ENCODE measurements at regions not wholly inside any gene's neighbourhood (a gene's known extent, or its start where the extent isn't known, plus 50 kb on each side); places are given as distances from the start of the nearest gene placed in this dataset.

DNA sequence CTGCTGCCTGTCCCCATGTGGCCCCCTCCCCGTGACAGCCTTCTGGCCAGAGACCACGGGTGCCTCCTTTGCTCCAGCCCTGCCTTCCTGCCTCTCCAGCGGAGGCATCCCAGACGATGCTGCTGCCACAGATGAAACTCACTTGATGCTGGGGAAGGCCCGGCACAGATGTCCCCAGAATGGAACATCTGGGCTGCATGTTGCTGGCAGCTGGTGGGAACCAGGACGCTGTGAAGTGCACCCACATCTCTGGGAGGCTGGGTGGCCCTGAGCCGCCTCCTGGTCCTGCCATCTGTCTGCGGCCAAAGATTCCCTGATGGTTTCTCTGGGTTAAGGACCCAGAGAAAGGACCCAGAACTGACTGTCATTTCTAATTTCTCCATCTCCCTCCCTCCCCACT, 51.9 kb upstream of the PTPRS start:
- DNase-seq (ENCODE audit: low read depth): no peak
- TF ChIP-seq, protein P1, sequence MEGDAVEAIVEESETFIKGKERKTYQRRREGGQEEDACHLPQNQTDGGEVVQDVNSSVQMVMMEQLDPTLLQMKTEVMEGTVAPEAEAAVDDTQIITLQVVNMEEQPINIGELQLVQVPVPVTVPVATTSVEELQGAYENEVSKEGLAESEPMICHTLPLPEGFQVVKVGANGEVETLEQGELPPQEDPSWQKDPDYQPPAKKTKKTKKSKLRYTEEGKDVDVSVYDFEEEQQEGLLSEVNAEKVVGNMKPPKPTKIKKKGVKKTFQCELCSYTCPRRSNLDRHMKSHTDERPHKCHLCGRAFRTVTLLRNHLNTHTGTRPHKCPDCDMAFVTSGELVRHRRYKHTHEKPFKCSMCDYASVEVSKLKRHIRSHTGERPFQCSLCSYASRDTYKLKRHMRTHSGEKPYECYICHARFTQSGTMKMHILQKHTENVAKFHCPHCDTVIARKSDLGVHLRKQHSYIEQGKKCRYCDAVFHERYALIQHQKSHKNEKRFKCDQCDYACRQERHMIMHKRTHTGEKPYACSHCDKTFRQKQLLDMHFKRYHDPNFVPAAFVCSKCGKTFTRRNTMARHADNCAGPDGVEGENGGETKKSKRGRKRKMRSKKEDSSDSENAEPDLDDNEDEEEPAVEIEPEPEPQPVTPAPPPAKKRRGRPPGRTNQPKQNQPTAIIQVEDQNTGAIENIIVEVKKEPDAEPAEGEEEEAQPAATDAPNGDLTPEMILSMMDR (IDR thresholded peaks at IDR 0.05; ENCODE audit: insufficient read depth, low read length): no peak
- H3K4me3 ChIP-seq (ENCODE audit: low read depth, low read length): no peak overlapping the region

GRCh38 chr19:5393088-5393487, 52.5 kb upstream of the PTPRS start:
- no peak overlapping the region for H3K4me3 ChIP-seq (ENCODE audit: low read depth, low read length)

DNA sequence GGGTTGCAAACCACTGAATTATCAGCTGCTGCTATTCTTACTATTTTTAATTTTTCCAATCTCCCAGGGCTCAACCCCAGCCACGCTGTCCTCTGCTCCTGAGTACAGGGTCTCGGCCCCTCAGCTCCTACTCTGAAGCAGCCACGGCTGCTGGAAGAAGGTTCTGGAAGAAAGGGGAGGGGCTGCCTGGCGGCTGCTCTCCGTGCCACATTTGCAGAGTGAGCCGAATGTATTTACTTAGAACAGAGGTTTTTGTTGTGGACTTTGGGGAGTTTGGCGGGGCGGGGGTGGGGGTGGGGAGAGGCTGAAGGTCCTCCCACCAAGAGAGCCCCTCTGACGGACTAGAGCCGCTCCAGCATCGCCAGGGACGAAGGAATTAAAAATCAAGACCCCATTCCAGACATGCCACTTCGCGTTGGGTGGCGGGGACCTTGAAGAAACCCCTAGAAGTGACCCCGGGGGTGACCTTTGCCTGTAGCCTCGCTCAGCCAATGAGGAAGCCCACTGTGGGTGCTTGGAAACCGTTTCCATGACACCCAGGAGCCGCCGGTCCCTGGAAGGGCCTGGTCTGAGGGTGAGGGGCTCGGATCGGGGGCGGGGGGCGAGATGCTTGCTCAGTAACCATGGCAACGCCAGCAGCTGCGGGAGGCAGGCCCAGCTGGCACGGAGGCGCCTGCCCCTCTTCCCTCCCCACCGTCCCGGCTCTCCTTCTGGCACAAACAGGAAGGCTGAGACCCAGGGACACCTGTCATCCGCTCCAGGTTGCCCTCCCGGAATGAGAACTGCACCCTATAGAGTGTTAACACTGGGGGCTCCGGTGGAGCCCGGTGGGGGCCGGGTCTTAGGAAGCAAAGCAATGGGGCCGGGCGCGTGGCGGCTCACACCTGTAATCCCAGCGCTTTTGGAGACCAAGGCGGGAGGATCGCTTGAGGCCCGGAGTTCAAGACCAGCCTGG, 54.2 kb upstream of the PTPRS start:
- TF ChIP-seq, protein P1 (IDR thresholded peaks at IDR 0.05; ENCODE audit: insufficient read depth, low read length): no peak
- H3K4me3 ChIP-seq (ENCODE audit: low read depth, low read length): no peak overlapping the region
- DNase-seq (ENCODE audit: low read depth): no peak

More at GRCh38 chr19:5393088-5393487, 52.5 kb upstream of the PTPRS start:
- DNase-seq (ENCODE audit: low read depth): no peak
- TF ChIP-seq, protein P1 (IDR thresholded peaks at IDR 0.05; ENCODE audit: insufficient read depth, low read length): no peak

- no peak overlapping the region for H3K4me3 ChIP-seq (ENCODE audit: low read depth, low read length)
- TF ChIP-seq, protein P1 (IDR thresholded peaks at IDR 0.05; ENCODE audit: insufficient read depth, low read length): no peak
- DNase-seq (ENCODE audit: low read depth): no peak
These were observed 54.9 kb upstream of the PTPRS start for GRCh38 chr19:5395556-5395955.

- DNase-seq (ENCODE audit: low read depth): no peak
- TF ChIP-seq, protein P1 (IDR thresholded peaks at IDR 0.05; ENCODE audit: insufficient read depth, low read length): no peak
- no peak overlapping the region for H3K4me3 ChIP-seq (ENCODE audit: low read depth, low read length)
These were observed 55.7 kb upstream of the PTPRS start for GRCh38 chr19:5396096-5396939.

DNA sequence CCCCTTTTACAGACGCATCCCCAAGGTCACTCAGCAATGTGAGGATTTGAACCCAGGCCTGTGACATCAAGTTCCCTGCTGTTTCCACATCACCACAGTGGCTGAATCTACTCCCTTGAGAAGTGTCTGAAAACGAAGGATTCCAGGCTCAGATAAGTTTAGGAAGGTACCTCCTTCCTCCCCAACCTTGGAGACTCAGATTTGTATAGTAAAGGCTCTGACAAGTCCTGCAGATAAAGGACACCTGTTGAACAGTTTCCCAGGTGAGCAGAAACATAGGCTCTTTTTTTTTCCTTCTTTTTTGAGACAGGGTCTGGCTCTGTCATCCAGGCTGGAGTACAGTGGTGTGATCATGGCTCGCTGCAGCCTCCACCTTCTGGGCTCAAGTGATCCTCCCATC, 56.4 kb upstream of the PTPRS start:
- H3K4me3 ChIP-seq (ENCODE audit: low read depth, low read length): no peak overlapping the region
- DNase-seq (ENCODE audit: low read depth): no peak
- TF ChIP-seq, protein P1 (IDR thresholded peaks at IDR 0.05; ENCODE audit: insufficient read depth, low read length): no peak

All from fibroblast of the aortic adventitia (primary cell).